G401 (cell line): ENCODE measurements at regions not wholly inside any gene's neighbourhood (a gene's known extent, or its start where the extent isn't known, plus 50 kb on each side); places are given as distances from the start of the nearest gene placed in this dataset.
A peak's percentile ranks its signal among the peaks of the same experiment; 100 is the strongest.
"Not testable (repeated sequence)": the region's sequence is repeated elsewhere in the genome, so short reads cannot be mapped to it uniquely, and the experiment has no call there.

Source experiments
- DNase-seq: peaks from one replicate; pipeline ENCODE4 v3.0.0-alpha.2; 2015; ENCODE audit warnings: low spot score
- in situ Hi-C: cut with HindIII; loops from 2 replicates; pipeline ENCODE4 v1.10.0; 2016; ENCODE audit warnings: low sequenced_read_pairs, mixed read lengths

- in situ Hi-C loops, result no loop called here
- DNase-seq, result no peak
Measured at GRCh38 chr2:16184945-16185660, 244.8 kb downstream of the MYCN start.

GRCh38 chr2:16184341-16184890 is 244.1 kb downstream of the MYCN start:
- in situ Hi-C loops, result no loop called here

GRCh38 chr2:16183345-16183744 is 243.0 kb downstream of the MYCN start:
- no peak for DNase-seq
- in situ Hi-C loops, result no loop called here

More at GRCh38 chr2:16184341-16184890, 244.1 kb downstream of the MYCN start:
- DNase-seq, result no peak

- in situ Hi-C loops, result no loop called here
- DNase-seq, result no peak
Measured at GRCh38 chr2:16182841-16183240, 242.5 kb downstream of the MYCN start.

- DNase-seq, in situ Hi-C loops: not testable (repeated sequence)
Measured at GRCh38 chr2:16182311-16182815, 242.0 kb downstream of the MYCN start.

GRCh38 chr2:16181741-16182090 is 241.4 kb downstream of the MYCN start:
- DNase-seq, result no peak
- in situ Hi-C loops, result no loop called here

- DNase-seq, result no peak
Measured at GRCh38 chr2:16181062-16181740, 240.9 kb downstream of the MYCN start.

GRCh38 chr2:16180631-16181030 is 240.3 kb downstream of the MYCN start:
- in situ Hi-C loops, result no loop called here
- DNase-seq, result no peak

More at GRCh38 chr2:16181062-16181740, 240.9 kb downstream of the MYCN start:
- in situ Hi-C loops, result no loop called here

GRCh38 chr2:16179701-16180416 is 239.5 kb downstream of the MYCN start:
- in situ Hi-C loops, result no loop called here
- no peak for DNase-seq

GRCh38 chr2:16178551-16179130 is 238.3 kb downstream of the MYCN start:
- DNase-seq, result no peak
- in situ Hi-C loops, result no loop called here

- no peak for DNase-seq
- in situ Hi-C loops, result no loop called here
Measured at GRCh38 chr2:16177671-16178180, 237.4 kb downstream of the MYCN start.

GRCh38 chr2:16176971-16177480 is 236.7 kb downstream of the MYCN start:
- DNase-seq, result no peak
- in situ Hi-C loops, result no loop called here

- in situ Hi-C loops, result no loop called here
Measured at GRCh38 chr2:16175247-16175825, 235.0 kb downstream of the MYCN start.

GRCh38 chr2:16174693-16175045 is 234.3 kb downstream of the MYCN start:
- in situ Hi-C loops, result no loop called here
- DNase-seq, result no peak

More at GRCh38 chr2:16175247-16175825, 235.0 kb downstream of the MYCN start:
- peak; percentile 56 for DNase-seq

- in situ Hi-C loops, result no loop called here
- no peak for DNase-seq
Measured at GRCh38 chr2:16173893-16174692, 233.7 kb downstream of the MYCN start.

GRCh38 chr2:16172324-16173175 is 232.2 kb downstream of the MYCN start:
- in situ Hi-C loops, result no loop called here
- DNase-seq, result no peak

- in situ Hi-C loops, result no loop called here
- DNase-seq, result no peak
Measured at GRCh38 chr2:16171425-16171920, 231.1 kb downstream of the MYCN start.
